GM12878 (cell line): ENCODE measurements at regions not wholly inside any gene's neighbourhood (a gene's known extent, or its start where the extent isn't known, plus 50 kb on each side); places are given as distances from the start of the nearest gene placed in this dataset.

Experiments
- ATAC-seq: fragments of 200-7000 bp; cut with Tn5 transposase; 3 replicates; pipeline ENCODE4 v1.9.1; 2020; ENCODE audit warnings: mild to moderate bottlenecking, moderate library complexity
- BruUV-seq: library from RNA; stranded (reverse); fragments of 400-500 nt; replicated peaks from 2 replicates; lab custom pipeline; 2021; lab: Mats Ljungman, UMichigan
- CTCF ChIA-PET: fragments of 300-600 bp; sonication (Branson Sonifier 250); formaldehyde crosslinking; extraction: SDS; loops from one replicate; lab custom pipeline; 2021; ENCODE audit warnings: inconsistent platforms; lab: Yijun Ruan, JAX
- POLR2A ChIA-PET: fragments of 350-600 bp; formaldehyde crosslinking; extraction: SDS; loops from one replicate; lab custom pipeline; 2021; ENCODE audit warnings: inconsistent platforms; lab: Charles Lee
- RAD21 ChIA-PET: fragments of 300-600 bp; sonication (Branson Sonifier 250); formaldehyde crosslinking; loops from one replicate; lab custom pipeline; 2023; ENCODE audit warnings: antibody characterized with exemption; ENCODE audit not compliant: unreplicated experiment; lab: Charles Lee
- SMC1A ChIA-PET: fragments of 300-600 bp; sonication (Branson Sonifier 250); formaldehyde crosslinking; loops from one replicate; lab custom pipeline; 2023; ENCODE audit not compliant: unreplicated experiment, uncharacterized antibody; lab: Charles Lee
- DNase-seq: peaks from one replicate; pipeline ENCODE4 v3.0.0-alpha.2; 2011; ENCODE audit warnings: low read depth, low spot score
- FAIRE-seq: peaks from 3 replicates; lab custom pipeline; 2011; peaks lifted over from hg19 to GRCh38; lab: Jason Lieb, UNC
- H2AFZ ChIP-seq: 2 replicates; pipeline ENCODE4 v1.6.0; 2011; ENCODE audit warnings: low read depth, low read length, control low read depth; ENCODE audit not compliant: control insufficient read depth
- H3K27ac ChIP-seq: 2 replicates; pipeline ENCODE4 v1.5.1; 2011; ENCODE audit warnings: control low read depth; ENCODE audit not compliant: control insufficient read depth, insufficient read depth
- H3K27me3 ChIP-seq, 2 experiments: replicated peaks in 1 of 2; 2 replicates each; pipeline versions ENCODE4 v1.6.0 to v1.6.1; 2011; ENCODE audit warnings: low read length in 1 of 2; ENCODE audit not compliant: control insufficient read depth in 2 of 2, insufficient read depth in 2 of 2
- H3K36me3 ChIP-seq, 2 experiments: 2 replicates each; pipeline ENCODE4 v1.5.1; 2011; ENCODE audit warnings: low read length in 1 of 2; ENCODE audit not compliant: control insufficient read depth in 2 of 2, insufficient read depth in 2 of 2
- H3K4me1 ChIP-seq: 2 replicates; pipeline ENCODE4 v1.6.1; 2011; ENCODE audit warnings: mild to moderate bottlenecking, low read length, moderate library complexity, mixed read lengths; ENCODE audit not compliant: control insufficient read depth, insufficient read depth
- H3K4me2 ChIP-seq: 2 replicates; pipeline ENCODE4 v1.6.0; 2011; ENCODE audit warnings: control low read depth; ENCODE audit not compliant: control insufficient read depth, insufficient read depth
- H3K4me3 ChIP-seq: fragments of 200-600 bp; sonication (generic); 2 replicates; pipeline ENCODE4 v1.5.1; 2016
- H3K79me2 ChIP-seq: 2 replicates; pipeline ENCODE4 v1.6.0; 2011; ENCODE audit warnings: low read length; ENCODE audit not compliant: control insufficient read depth, insufficient read depth
- H3K9ac ChIP-seq: 2 replicates; pipeline ENCODE4 v1.8.0; 2011; ENCODE audit warnings: low read length, control low read depth, mixed read lengths; ENCODE audit not compliant: control insufficient read depth, insufficient read depth
- H3K9me3 ChIP-seq: replicated peaks from 3 replicates; pipeline ENCODE4 v1.5.1; 2011; ENCODE audit warnings: mild to moderate bottlenecking, low read length; ENCODE audit not compliant: control insufficient read depth, insufficient read depth
- H4K20me1 ChIP-seq: 2 replicates; pipeline ENCODE4 v1.6.0; 2011; ENCODE audit not compliant: control insufficient read depth, insufficient read depth
- BACH1 ChIP-seq: fragments of 450-650 bp; IDR thresholded peaks from 2 replicates; pipeline ENCODE4 v1.6.1; 2017; ENCODE audit warnings: mild to moderate bottlenecking, borderline replicate concordance
- E2F8 ChIP-seq: fragments of 450-650 bp; IDR thresholded peaks from 2 replicates; pipeline ENCODE4 v1.6.1; 2018; ENCODE audit warnings: mild to moderate bottlenecking, low read depth, moderate library complexity; ENCODE audit not compliant: partially characterized antibody
- NFYB ChIP-seq: IDR thresholded peaks from 2 replicates; pipeline ENCODE4 v1.6.1; 2011; ENCODE audit warnings: low read depth, mild to moderate bottlenecking, low read length, improper control_type of control experiment, moderate library complexity; ENCODE audit not compliant: insufficient read depth
- NRF1 ChIP-seq: conservative IDR thresholded peaks from 2 replicates; pipeline ENCODE4 v1.6.1; 2011; ENCODE audit warnings: mild to moderate bottlenecking, low read depth, low read length, improper control_type of control experiment
- RAD51 ChIP-seq: fragments of 450-650 bp; IDR thresholded peaks from 2 replicates; pipeline ENCODE4 v1.6.1; 2016; ENCODE audit warnings: moderate library complexity, mild to moderate bottlenecking, inconsistent platforms
- STAT3 ChIP-seq: IDR thresholded peaks from 2 replicates; pipeline ENCODE4 v1.6.1; 2011; ENCODE audit warnings: low read depth, low read length, improper control_type of control experiment
- ZBTB4 ChIP-seq: fragments of 450-650 bp; formaldehyde crosslinking; IDR thresholded peaks from 2 replicates; pipeline ENCODE4 v1.4.0; 2022; ENCODE audit warnings: mild to moderate bottlenecking, moderate library complexity
- ZNF217 ChIP-seq: fragments of 450-650 bp; IDR thresholded peaks from 2 replicates; pipeline ENCODE4 v1.6.1; 2017; ENCODE audit warnings: antibody characterized with exemption, mild to moderate bottlenecking
- WGBS: methylation state at CpG from one replicate; pipeline ENCODE4 v1.1.6; 2016; ENCODE audit warnings: low lambda C conversion rate; ENCODE audit not compliant: insufficient replicate concordance, insufficient coverage; ENCODE audit errors: missing lambda C conversion rate; 5-methylcytosine and 5-hydroxymethylcytosine counted together
- in situ Hi-C: fragments of 300-500 bp; cut with MboI; formaldehyde crosslinking; loops from 9 replicates; pipeline ENCODE4 v1.14.3; 2018; ENCODE audit warnings: mixed read lengths
- intact Hi-C: fragments of 100-400 bp; cut with micrococcal nuclease; formaldehyde crosslinking; loops from one replicate; pipeline ENCODE4 v1.14.2; 2022; ENCODE audit not compliant: unreplicated experiment
- TF ChIP-seq, protein P1 (sequence below): IDR thresholded peaks from 2 replicates; pipeline ENCODE4 v1.6.1; 2011; ENCODE audit warnings: borderline replicate concordance, low read depth, mild to moderate bottlenecking, moderate library complexity, low read length; ENCODE audit not compliant: insufficient read depth, poor library complexity, severe bottlenecking

GRCh38 chr21:27721675-27722074 lies 754.8 kb upstream of the ADAMTS5 start (continued):
- TF ChIP-seq E2F8 (no peak), NRF1 (no peak), ZNF217 (no peak)
- TF ChIP-seq, protein P1, sequence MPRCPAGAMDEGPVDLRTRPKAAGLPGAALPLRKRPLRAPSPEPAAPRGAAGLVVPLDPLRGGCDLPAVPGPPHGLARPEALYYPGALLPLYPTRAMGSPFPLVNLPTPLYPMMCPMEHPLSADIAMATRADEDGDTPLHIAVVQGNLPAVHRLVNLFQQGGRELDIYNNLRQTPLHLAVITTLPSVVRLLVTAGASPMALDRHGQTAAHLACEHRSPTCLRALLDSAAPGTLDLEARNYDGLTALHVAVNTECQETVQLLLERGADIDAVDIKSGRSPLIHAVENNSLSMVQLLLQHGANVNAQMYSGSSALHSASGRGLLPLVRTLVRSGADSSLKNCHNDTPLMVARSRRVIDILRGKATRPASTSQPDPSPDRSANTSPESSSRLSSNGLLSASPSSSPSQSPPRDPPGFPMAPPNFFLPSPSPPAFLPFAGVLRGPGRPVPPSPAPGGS = no peak
- TF ChIP-seq, all 136 proteins: peak for 0

- no TSS peak for BruUV-seq
- SMC1A ChIA-PET = no interaction called here
- Histone ChIP-seq H3K27me3 (no peaks in the 10 kb centered on the region), H3K9me3 (no peaks in the 10 kb centered on the region), H3K4me2 (no peak overlapping the region), H2AFZ (no peak overlapping the region), H3K27ac (no peak overlapping the region), H3K79me2 (no peaks in the 10 kb centered on the region), H3K4me1 (no peaks in the 10 kb centered on the region), H3K9ac (no peak overlapping the region), H3K4me3 (no peak overlapping the region), H4K20me1 (no peaks in the 10 kb centered on the region), H3K36me3 (no peaks in the 10 kb centered on the region)
- ATAC-seq (no peak), FAIRE-seq (no peak), DNase-seq (no peak)
- CTCF ChIA-PET = no interaction called here
- WGBS = 18% methylated on average over 4 of the region's 4 CpGs
- RAD21 ChIA-PET = no interaction called here
- intact Hi-C loops = no loop called here
- in situ Hi-C loops = no loop called here
- POLR2A ChIA-PET = no interaction called here
- no peak for TF ChIP-seq ZBTB4 (CRISPR knock-in tag)
- TF ChIP-seq RAD51 = no peak
- no peak for TF ChIP-seq BACH1
- no peak for TF ChIP-seq NFYB
- TF ChIP-seq STAT3 = no peak
Measured at GRCh38 chr21:27719226-27719625, 752.3 kb upstream of the ADAMTS5 start.
